Esophagus (tissue), 2 donors: ENCODE measurements at regions not wholly inside any gene's neighbourhood (a gene's known extent, or its start where the extent isn't known, plus 50 kb on each side); places are given as distances from the start of the nearest gene placed in this dataset.

Source experiments
- H3K27ac ChIP-seq, 2 donors: one replicate each; pipeline ENCODE4 v1.5.1; 2013; ENCODE audit warnings: low read depth in 2 of 2, mild to moderate bottlenecking in 2 of 2, inconsistent platforms in 1 of 2, low read length in 1 of 2, moderate library complexity in 1 of 2
- H3K27me3 ChIP-seq, 2 donors: one replicate each; pipeline ENCODE4 v1.6.1; 2013; ENCODE audit warnings: low read length in 2 of 2, control low read depth in 1 of 2, mild to moderate bottlenecking in 1 of 2; ENCODE audit not compliant: insufficient read depth in 2 of 2, control insufficient read depth in 1 of 2
- H3K36me3 ChIP-seq, 2 donors: one replicate each; pipeline ENCODE4 v1.6.1; 2013; ENCODE audit warnings: low read length in 1 of 2; ENCODE audit not compliant: control insufficient read depth in 2 of 2, insufficient read depth in 2 of 2
- H3K4me1 ChIP-seq, 2 donors: one replicate each; pipeline ENCODE4 v1.6.1; 2013; ENCODE audit warnings: low read length in 1 of 2; ENCODE audit not compliant: control insufficient read depth in 2 of 2, insufficient read depth in 2 of 2
- H3K4me3 ChIP-seq, 2 donors: one replicate each; pipeline ENCODE4 v1.5.1; 2013; ENCODE audit warnings: low read length in 2 of 2, mild to moderate bottlenecking in 2 of 2, low read depth in 1 of 2, moderate library complexity in 1 of 2
- H3K9me3 ChIP-seq, 2 donors: one replicate each; pipeline ENCODE4 v1.6.1; 2013; ENCODE audit warnings: mild to moderate bottlenecking in 2 of 2, low read depth in 1 of 2, low read length in 1 of 2, moderate library complexity in 1 of 2; ENCODE audit not compliant: control insufficient read depth in 2 of 2, insufficient read depth in 1 of 2
- WGBS, 2 donors: extraction: QIAGEN DNeasy Blood & Tissue Kit; methylation state at CpG; one replicate each; pipeline ENCODE4 v1.1.7; 2013; 5-methylcytosine and 5-hydroxymethylcytosine counted together
- donor health status: healthy with polysubstance abuse.
- donor health status: Bipolar disorder and iron deficiency.

- Histone ChIP-seq H3K4me1 (no peaks in the 10 kb centered on the region), H3K27ac (no peak overlapping the region), H3K9me3 (no peaks in the 10 kb centered on the region), H3K36me3 (no peaks in the 10 kb centered on the region), H3K27me3 (no peaks in the 10 kb centered on the region), H3K4me3 (no peak overlapping the region)
- WGBS, 2 donors: 82 to 86% methylated on average over 1 of the region's 1 CpG
Measured at GRCh38 chr4:119810001-119810400, 181.4 kb upstream of the PDE5A start.

GRCh38 chr4:119804404-119804803 is 175.8 kb upstream of the PDE5A start:
- no peak overlapping the region for H3K4me3 ChIP-seq
- no peaks in the 10 kb centered on the region for H3K4me1 ChIP-seq
- H3K27ac ChIP-seq: no peak overlapping the region
- no peaks in the 10 kb centered on the region for H3K9me3 ChIP-seq
- no peaks in the 10 kb centered on the region for H3K27me3 ChIP-seq
- 97 to 98% methylated on average over 1 of the region's 1 CpG for WGBS, 2 donors
- no peaks in the 10 kb centered on the region for H3K36me3 ChIP-seq

GRCh38 chr4:119797238-119797894 is 168.8 kb upstream of the PDE5A start:
- Histone ChIP-seq H3K27ac (no peak overlapping the region), H3K36me3 (no peaks in the 10 kb centered on the region), H3K9me3 (no peaks in the 10 kb centered on the region), H3K4me1 (no peaks in the 10 kb centered on the region), H3K4me3 (no peak overlapping the region), H3K27me3 (no peaks in the 10 kb centered on the region)
- 75 to 81% methylated on average over 2 of the region's 2 CpGs for WGBS, 2 donors

- Histone ChIP-seq H3K4me3 (no peak overlapping the region), H3K36me3 (no peaks in the 10 kb centered on the region), H3K4me1 (no peaks in the 10 kb centered on the region), H3K9me3 (no peaks in the 10 kb centered on the region), H3K27ac (no peak overlapping the region), H3K27me3 (no peaks in the 10 kb centered on the region)
- 61% methylated on average over 3 of the region's 3 CpGs for WGBS, 2 donors
Measured at GRCh38 chr4:119795986-119796578, 167.5 kb upstream of the PDE5A start.

GRCh38 chr4:119794681-119795080 is 166.1 kb upstream of the PDE5A start:
- no peaks in the 10 kb centered on the region for H3K27me3 ChIP-seq
- H3K27ac ChIP-seq: no peak overlapping the region
- no peak overlapping the region for H3K4me3 ChIP-seq
- H3K4me1 ChIP-seq: no peaks in the 10 kb centered on the region
- 58 to 59% methylated on average over 4 of the region's 4 CpGs for WGBS, 2 donors
- no peaks in the 10 kb centered on the region for H3K9me3 ChIP-seq
- H3K36me3 ChIP-seq: no peaks in the 10 kb centered on the region

- no peak overlapping the region for H3K27ac ChIP-seq
- no peaks in the 10 kb centered on the region for H3K9me3 ChIP-seq
- WGBS, 2 donors: 82% methylated on average over 4 of the region's 4 CpGs
- no peak overlapping the region for H3K4me3 ChIP-seq
- no peaks in the 10 kb centered on the region for H3K27me3 ChIP-seq
- H3K4me1 ChIP-seq: no peaks in the 10 kb centered on the region
- H3K36me3 ChIP-seq: no peaks in the 10 kb centered on the region
Measured at GRCh38 chr4:119794113-119794512, 165.5 kb upstream of the PDE5A start.

GRCh38 chr4:119788349-119789266 is 160.0 kb upstream of the PDE5A start:
- no peak overlapping the region for H3K27ac ChIP-seq
- no peaks in the 10 kb centered on the region for H3K36me3 ChIP-seq
- 75% methylated on average over 1 of the region's 1 CpG for WGBS, 2 donors
- peaks cover 0 to 1% of the 10 kb centered on the region in 2 donors for H3K9me3 ChIP-seq
- H3K4me3 ChIP-seq: no peak overlapping the region
- H3K4me1 ChIP-seq: no peaks in the 10 kb centered on the region
- no peaks in the 10 kb centered on the region for H3K27me3 ChIP-seq

- no peaks in the 10 kb centered on the region for H3K4me1 ChIP-seq
- H3K27ac ChIP-seq: no peak overlapping the region
- H3K27me3 ChIP-seq: no peaks in the 10 kb centered on the region
- no peak overlapping the region for H3K4me3 ChIP-seq
- peaks cover 0 to 3% of the 10 kb centered on the region in 2 donors for H3K9me3 ChIP-seq
- H3K36me3 ChIP-seq: no peaks in the 10 kb centered on the region
Measured at GRCh38 chr4:119785963-119786362, 157.4 kb upstream of the PDE5A start.

GRCh38 chr4:119783189-119783983 is 154.8 kb upstream of the PDE5A start:
- Histone ChIP-seq H3K27ac (no peak overlapping the region), H3K27me3 (no peaks in the 10 kb centered on the region), H3K36me3 (no peaks in the 10 kb centered on the region), H3K9me3 (peaks cover 0 to 3% of the 10 kb centered on the region in 2 donors), H3K4me3 (no peak overlapping the region), H3K4me1 (no peaks in the 10 kb centered on the region)
- WGBS, 2 donors: 78 to 80% methylated on average over 4 of the region's 4 CpGs
